Neutrophil (primary cell): ENCODE measurements at regions not wholly inside any gene's neighbourhood (a gene's known extent, or its start where the extent isn't known, plus 50 kb on each side); places are given as distances from the start of the nearest gene placed in this dataset.

Source experiments
- H3K27ac ChIP-seq: fragments of 200-600 bp; sonication (generic); 2 replicates; pipeline ENCODE4 v1.5.1; 2016; ENCODE audit warnings: mild to moderate bottlenecking, moderate library complexity
- H3K27me3 ChIP-seq: fragments of 200-600 bp; sonication (generic); 2 replicates; pipeline ENCODE4 v1.6.0; 2016; ENCODE audit warnings: mild to moderate bottlenecking
- H3K36me3 ChIP-seq: fragments of 200-600 bp; sonication (generic); 2 replicates; pipeline ENCODE4 v1.5.1; 2017
- H3K4me1 ChIP-seq, 2 experiments: fragments of 200-600 bp in 1 of 2; sonication (generic) in 1 of 2; 1 replicate in 1 of 2; 2 replicates in 1 of 2; pipeline versions ENCODE4 v1.5.1 to v1.6.1; 2013 to 2016; ENCODE audit warnings: low read depth in 1 of 2, low read length in 1 of 2, mild to moderate bottlenecking in 1 of 2, moderate library complexity in 1 of 2; ENCODE audit not compliant: control insufficient read depth in 1 of 2, insufficient read depth in 1 of 2
- H3K4me3 ChIP-seq, 2 experiments: fragments of 200-600 bp in 1 of 2; sonication (generic) in 1 of 2; 1 replicate in 1 of 2; 2 replicates in 1 of 2; pipeline ENCODE4 v1.5.1; 2013 to 2016; ENCODE audit warnings: low read depth in 1 of 2, low read length in 1 of 2, mild to moderate bottlenecking in 1 of 2, moderate library complexity in 1 of 2
- H3K9me3 ChIP-seq: fragments of 200-600 bp; sonication (generic); 2 replicates; pipeline ENCODE4 v1.5.1; 2016
- TF ChIP-seq, protein P1 (sequence below): fragments of 200-600 bp; sonication (generic); IDR thresholded peaks from 2 replicates; pipeline ENCODE4 v1.5.1; 2016; ENCODE audit warnings: antibody characterized with exemption

GRCh38 chr20:19826179-19826914, 68.3 kb downstream of the RIN2 start:
- H3K9me3 ChIP-seq, result no peaks in the 10 kb centered on the region
- no peak overlapping the region for H3K4me3 ChIP-seq
- H3K36me3 ChIP-seq, result no peaks in the 10 kb centered on the region
- H3K27me3 ChIP-seq, result no peaks in the 10 kb centered on the region
- TF ChIP-seq, protein P1, sequence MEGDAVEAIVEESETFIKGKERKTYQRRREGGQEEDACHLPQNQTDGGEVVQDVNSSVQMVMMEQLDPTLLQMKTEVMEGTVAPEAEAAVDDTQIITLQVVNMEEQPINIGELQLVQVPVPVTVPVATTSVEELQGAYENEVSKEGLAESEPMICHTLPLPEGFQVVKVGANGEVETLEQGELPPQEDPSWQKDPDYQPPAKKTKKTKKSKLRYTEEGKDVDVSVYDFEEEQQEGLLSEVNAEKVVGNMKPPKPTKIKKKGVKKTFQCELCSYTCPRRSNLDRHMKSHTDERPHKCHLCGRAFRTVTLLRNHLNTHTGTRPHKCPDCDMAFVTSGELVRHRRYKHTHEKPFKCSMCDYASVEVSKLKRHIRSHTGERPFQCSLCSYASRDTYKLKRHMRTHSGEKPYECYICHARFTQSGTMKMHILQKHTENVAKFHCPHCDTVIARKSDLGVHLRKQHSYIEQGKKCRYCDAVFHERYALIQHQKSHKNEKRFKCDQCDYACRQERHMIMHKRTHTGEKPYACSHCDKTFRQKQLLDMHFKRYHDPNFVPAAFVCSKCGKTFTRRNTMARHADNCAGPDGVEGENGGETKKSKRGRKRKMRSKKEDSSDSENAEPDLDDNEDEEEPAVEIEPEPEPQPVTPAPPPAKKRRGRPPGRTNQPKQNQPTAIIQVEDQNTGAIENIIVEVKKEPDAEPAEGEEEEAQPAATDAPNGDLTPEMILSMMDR, result no peak
- peaks cover 14 to 17% of the 10 kb centered on the region in 2 experiments for H3K4me1 ChIP-seq
- H3K27ac ChIP-seq, result no peak overlapping the region

- H3K4me3 ChIP-seq, result no peak overlapping the region
- H3K27me3 ChIP-seq, result peaks cover 5% of the 10 kb centered on the region
- TF ChIP-seq, protein P1, result no peak
- H3K9me3 ChIP-seq, result no peaks in the 10 kb centered on the region
- H3K4me1 ChIP-seq, result peaks cover 14 to 17% of the 10 kb centered on the region in 2 experiments
- H3K27ac ChIP-seq, result peak overlapping the region; percentile 47
- no peaks in the 10 kb centered on the region for H3K36me3 ChIP-seq
Observed at GRCh38 chr20:19827818-19828217, 69.8 kb downstream of the RIN2 start.

GRCh38 chr20:19828232-19828631, 70.2 kb downstream of the RIN2 start:
- H3K36me3 ChIP-seq, result no peaks in the 10 kb centered on the region
- H3K4me1 ChIP-seq, result peaks cover 14 to 17% of the 10 kb centered on the region in 2 experiments
- H3K4me3 ChIP-seq, result no peak overlapping the region
- TF ChIP-seq, protein P1, result no peak
- H3K27me3 ChIP-seq, result peaks cover 7% of the 10 kb centered on the region
- peak overlapping the region; percentile 47 for H3K27ac ChIP-seq
- H3K9me3 ChIP-seq, result no peaks in the 10 kb centered on the region

GRCh38 chr20:19830211-19830785, 72.2 kb downstream of the RIN2 start:
- no peaks in the 10 kb centered on the region for H3K9me3 ChIP-seq

DNA sequence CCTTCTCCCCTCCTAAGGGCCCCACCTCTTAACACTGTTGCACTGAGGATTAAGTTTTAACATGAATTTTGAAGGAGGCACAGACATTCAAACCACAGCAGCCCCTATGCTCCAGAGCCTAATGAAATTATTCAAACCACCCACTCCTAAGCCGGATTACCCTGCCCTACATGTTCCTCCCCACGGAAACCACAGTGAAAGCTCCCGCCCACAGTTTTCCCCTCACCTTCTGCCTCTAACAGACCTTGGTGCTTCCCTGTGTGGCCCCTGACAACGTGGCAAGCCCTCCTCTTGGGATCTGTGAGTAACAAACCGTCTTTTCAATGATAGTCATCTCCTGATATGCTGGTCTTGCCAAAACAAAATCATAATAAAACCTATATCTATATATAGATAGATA, 74.8 kb downstream of the RIN2 start:
- Histone ChIP-seq H3K27me3 (peaks cover 7% of the 10 kb centered on the region), H3K4me3 (no peak overlapping the region), H3K27ac (no peak overlapping the region), H3K9me3 (no peaks in the 10 kb centered on the region), H3K4me1 (peaks cover 7 to 9% of the 10 kb centered on the region in 2 experiments), H3K36me3 (no peaks in the 10 kb centered on the region)
- TF ChIP-seq, protein P1, result no peak

More at GRCh38 chr20:19830211-19830785, 72.2 kb downstream of the RIN2 start:
- TF ChIP-seq, protein P1, result no peak
- H3K36me3 ChIP-seq, result no peaks in the 10 kb centered on the region
- no peak overlapping the region for H3K4me3 ChIP-seq
- peaks cover 14 to 17% of the 10 kb centered on the region in 2 experiments for H3K4me1 ChIP-seq
- H3K27me3 ChIP-seq, result peaks cover 7% of the 10 kb centered on the region
- no peak overlapping the region for H3K27ac ChIP-seq
